Astrocyte (in vitro differentiated cells and primary cell): ENCODE measurements at regions not wholly inside any gene's neighbourhood (a gene's known extent, or its start where the extent isn't known, plus 50 kb on each side); places are given as distances from the start of the nearest gene placed in this dataset.
"Not testable (repeated sequence)": the region's sequence is repeated elsewhere in the genome, so short reads cannot be mapped to it uniquely, and the experiment has no call there.

ENCODE experiments used
- DNase-seq: peaks from one replicate; pipeline ENCODE4 v3.0.0-alpha.2; 2010; ENCODE audit warnings: low read depth
- FAIRE-seq: peaks from 2 replicates; lab custom pipeline; 2011; peaks lifted over from hg19 to GRCh38; lab: Jason Lieb, UNC
- H2AFZ ChIP-seq: 2 replicates; pipeline ENCODE4 v1.6.0; 2012; ENCODE audit warnings: low read depth, low read length, inconsistent platforms
- H3K27ac ChIP-seq: 2 replicates; pipeline ENCODE4 v1.5.1; 2011; ENCODE audit warnings: low read depth, low read length, inconsistent platforms
- H3K27me3 ChIP-seq: 2 replicates; pipeline ENCODE4 v1.6.0; 2011; ENCODE audit warnings: low read length, inconsistent platforms; ENCODE audit not compliant: insufficient read depth
- H3K36me3 ChIP-seq: 2 replicates; pipeline ENCODE4 v1.5.1; 2011; ENCODE audit warnings: low read length, inconsistent platforms; ENCODE audit not compliant: insufficient read depth
- H3K4me1 ChIP-seq: 2 replicates; pipeline ENCODE4 v1.5.1; 2011; ENCODE audit warnings: low read length, inconsistent platforms; ENCODE audit not compliant: insufficient read depth
- H3K4me2 ChIP-seq: 2 replicates; pipeline ENCODE4 v1.6.0; 2012; ENCODE audit warnings: low read length, inconsistent platforms
- H3K4me3 ChIP-seq: 2 replicates; pipeline ENCODE4 v1.5.1; 2011; ENCODE audit warnings: low read depth, mild to moderate bottlenecking, low read length, inconsistent platforms; ENCODE audit not compliant: insufficient read depth
- H3K79me2 ChIP-seq: 2 replicates; pipeline ENCODE4 v1.6.0; 2012; ENCODE audit warnings: mild to moderate bottlenecking, low read length, inconsistent platforms; ENCODE audit not compliant: insufficient read depth
- H3K9ac ChIP-seq: 2 replicates; pipeline ENCODE4 v1.6.0; 2012; ENCODE audit warnings: mild to moderate bottlenecking, low read length, inconsistent platforms
- H3K9me3 ChIP-seq: 2 replicates; pipeline ENCODE4 v1.5.1; 2012; ENCODE audit warnings: low read depth, mild to moderate bottlenecking, low read length, inconsistent platforms; ENCODE audit not compliant: insufficient read depth
- H4K20me1 ChIP-seq: 2 replicates; pipeline ENCODE4 v1.6.0; 2012; ENCODE audit warnings: low read length, inconsistent platforms; ENCODE audit not compliant: insufficient read depth
- H3K27ac Mint-ChIP-seq: one replicate; pipeline ENCODE4 v1.8.0; 2021; ENCODE audit warnings: mild to moderate bottlenecking, mixed read lengths; ENCODE audit not compliant: unreplicated experiment
- H3K27me3 Mint-ChIP-seq: one replicate; pipeline ENCODE4 v1.8.0; 2021; ENCODE audit warnings: low read depth, mixed read lengths; ENCODE audit not compliant: unreplicated experiment
- H3K36me3 Mint-ChIP-seq: one replicate; pipeline ENCODE4 v1.8.0; 2021; ENCODE audit warnings: low read depth, mixed read lengths; ENCODE audit not compliant: unreplicated experiment
- H3K4me1 Mint-ChIP-seq: one replicate; pipeline ENCODE4 v1.8.0; 2021; ENCODE audit warnings: low read depth, mixed read lengths; ENCODE audit not compliant: unreplicated experiment
- H3K4me3 Mint-ChIP-seq: one replicate; pipeline ENCODE4 v1.8.0; 2021; ENCODE audit warnings: mild to moderate bottlenecking, moderate library complexity, mixed read lengths; ENCODE audit not compliant: unreplicated experiment
- H3K9me3 Mint-ChIP-seq: one replicate; pipeline ENCODE4 v1.8.0; 2021; ENCODE audit warnings: mild to moderate bottlenecking, mixed read lengths; ENCODE audit not compliant: unreplicated experiment
- EZH2 ChIP-seq: IDR thresholded peaks from 2 replicates; pipeline ENCODE4 v1.6.1; 2012; ENCODE audit warnings: mild to moderate bottlenecking, low read length, inconsistent platforms; ENCODE audit not compliant: insufficient read depth
- TF ChIP-seq, protein P1 (sequence below): IDR thresholded peaks from 2 replicates; pipeline ENCODE4 v1.5.1; 2011; ENCODE audit warnings: low read depth, mild to moderate bottlenecking, inconsistent platforms, low read length, moderate library complexity; ENCODE audit not compliant: insufficient read depth

DNA sequence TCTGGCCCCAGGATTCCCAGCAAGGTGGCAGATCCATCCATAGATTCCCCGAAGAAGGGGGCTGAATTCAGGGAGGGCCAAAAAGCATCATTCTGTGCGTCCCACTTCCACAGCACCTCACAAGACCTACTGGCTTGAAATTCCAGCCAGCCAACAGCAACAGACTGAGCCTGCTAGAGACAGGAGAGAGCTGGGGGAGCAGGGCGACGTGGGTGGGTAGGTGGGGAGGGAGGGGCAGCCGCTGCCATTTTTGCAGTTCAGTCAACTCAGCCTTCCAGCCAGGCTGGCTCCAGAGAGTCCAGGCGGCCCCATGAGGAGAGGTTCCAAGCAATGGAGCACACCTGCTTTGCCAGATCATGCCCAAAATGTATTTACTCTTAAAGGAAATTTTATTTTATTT, 117.6 kb upstream of the DCAF12L1 start:
- H3K79me2 ChIP-seq: no peaks in the 10 kb centered on the region
- Mint-ChIP-seq H3K4me1 (no peaks in the 10 kb centered on the region), H3K36me3 (no peaks in the 10 kb centered on the region), H3K27ac (no peak overlapping the region), H3K4me3 (no peak overlapping the region), H3K27me3 (no peaks in the 10 kb centered on the region), H3K9me3 (peaks cover 5% of the 10 kb centered on the region)
- H3K9ac ChIP-seq: no peak overlapping the region
- no peaks in the 10 kb centered on the region for H4K20me1 ChIP-seq
- TF ChIP-seq EZH2: no peak
- TF ChIP-seq, protein P1, sequence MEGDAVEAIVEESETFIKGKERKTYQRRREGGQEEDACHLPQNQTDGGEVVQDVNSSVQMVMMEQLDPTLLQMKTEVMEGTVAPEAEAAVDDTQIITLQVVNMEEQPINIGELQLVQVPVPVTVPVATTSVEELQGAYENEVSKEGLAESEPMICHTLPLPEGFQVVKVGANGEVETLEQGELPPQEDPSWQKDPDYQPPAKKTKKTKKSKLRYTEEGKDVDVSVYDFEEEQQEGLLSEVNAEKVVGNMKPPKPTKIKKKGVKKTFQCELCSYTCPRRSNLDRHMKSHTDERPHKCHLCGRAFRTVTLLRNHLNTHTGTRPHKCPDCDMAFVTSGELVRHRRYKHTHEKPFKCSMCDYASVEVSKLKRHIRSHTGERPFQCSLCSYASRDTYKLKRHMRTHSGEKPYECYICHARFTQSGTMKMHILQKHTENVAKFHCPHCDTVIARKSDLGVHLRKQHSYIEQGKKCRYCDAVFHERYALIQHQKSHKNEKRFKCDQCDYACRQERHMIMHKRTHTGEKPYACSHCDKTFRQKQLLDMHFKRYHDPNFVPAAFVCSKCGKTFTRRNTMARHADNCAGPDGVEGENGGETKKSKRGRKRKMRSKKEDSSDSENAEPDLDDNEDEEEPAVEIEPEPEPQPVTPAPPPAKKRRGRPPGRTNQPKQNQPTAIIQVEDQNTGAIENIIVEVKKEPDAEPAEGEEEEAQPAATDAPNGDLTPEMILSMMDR: no peak
- H3K27ac ChIP-seq: no peak overlapping the region
- H3K4me3 ChIP-seq: no peak overlapping the region
- no peaks in the 10 kb centered on the region for H3K27me3 ChIP-seq
- H3K4me1 ChIP-seq: no peaks in the 10 kb centered on the region
- no peak for DNase-seq
- H3K9me3 ChIP-seq: no peaks in the 10 kb centered on the region
- H2AFZ ChIP-seq: no peak overlapping the region
- FAIRE-seq: no peak
- H3K36me3 ChIP-seq: no peaks in the 10 kb centered on the region
- no peak overlapping the region for H3K4me2 ChIP-seq

DNA sequence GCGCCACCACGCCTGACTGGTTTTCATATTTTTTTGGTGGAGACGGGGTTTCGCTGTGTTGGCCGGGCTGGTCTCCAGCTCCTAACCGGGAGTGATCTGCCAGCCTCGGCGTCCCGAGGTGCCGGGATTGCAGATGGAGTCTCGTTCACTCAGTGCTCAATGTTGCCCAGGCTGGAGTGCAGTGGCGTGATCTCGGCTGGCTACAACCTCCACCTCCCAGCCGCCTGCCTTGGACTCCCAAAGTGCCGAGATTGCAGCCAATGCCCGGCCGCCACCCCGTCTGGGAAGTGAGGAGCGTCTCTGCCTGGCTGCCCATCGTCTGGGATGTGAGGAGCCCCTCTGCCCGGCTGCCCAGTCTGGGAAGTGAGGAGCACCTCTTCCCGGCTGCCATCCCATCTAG, 120.8 kb upstream of the DCAF12L1 start:
- DNase-seq: not testable (repeated sequence)

DNA sequence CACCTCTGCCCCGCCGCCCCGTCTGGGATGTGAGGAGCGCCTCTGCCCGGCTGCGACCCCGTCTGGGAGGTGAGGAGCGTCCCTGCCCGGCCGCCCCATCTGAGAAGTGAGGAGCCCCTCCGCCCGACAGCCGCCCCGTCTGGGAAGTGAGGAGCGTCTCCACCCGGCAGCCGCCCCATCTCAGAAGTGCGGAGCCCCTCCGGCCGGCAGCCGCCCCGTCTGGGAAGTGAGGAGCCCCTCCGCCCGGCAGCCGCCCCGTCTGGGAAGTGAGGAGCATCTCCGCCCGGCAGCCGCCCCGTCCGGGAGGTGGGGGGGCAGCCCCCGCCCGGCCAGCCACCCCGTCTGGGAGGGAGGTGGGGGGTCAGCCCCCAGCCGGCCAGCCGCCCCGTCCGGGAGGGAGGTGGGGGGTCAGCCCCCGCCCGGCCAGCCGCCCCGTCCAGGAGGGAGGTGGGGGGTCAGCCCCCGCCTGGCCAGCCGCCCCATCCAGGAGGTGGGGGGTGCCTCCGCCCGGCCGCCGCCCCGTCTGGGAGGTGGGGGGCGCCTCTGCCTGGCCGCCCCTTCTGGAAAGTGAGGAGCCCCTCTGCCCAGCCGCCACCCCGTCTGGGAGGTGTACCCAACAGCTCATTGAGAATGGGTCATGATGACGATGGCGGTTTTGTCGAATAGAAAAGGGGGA, 121.3 kb upstream of the DCAF12L1 start:
- H3K4me1 ChIP-seq, H3K4me3 ChIP-seq, H2AFZ ChIP-seq, H3K27ac Mint-ChIP-seq, H3K4me1 Mint-ChIP-seq, FAIRE-seq, H3K79me2 ChIP-seq, H4K20me1 ChIP-seq, H3K27me3 Mint-ChIP-seq, H3K27me3 ChIP-seq, H3K36me3 ChIP-seq, H3K36me3 Mint-ChIP-seq, H3K27ac ChIP-seq, H3K4me2 ChIP-seq, H3K9me3 ChIP-seq, DNase-seq, H3K4me3 Mint-ChIP-seq, H3K9me3 Mint-ChIP-seq, H3K9ac ChIP-seq: not testable (repeated sequence)

More for the DNA sequence above, 120.8 kb upstream of the DCAF12L1 start:
- not testable (repeated sequence) for H3K4me3 ChIP-seq, H3K9me3 ChIP-seq, H2AFZ ChIP-seq, H3K27ac ChIP-seq, H3K27ac Mint-ChIP-seq, H4K20me1 ChIP-seq, H3K27me3 ChIP-seq, H3K4me1 Mint-ChIP-seq, H3K9ac ChIP-seq, H3K36me3 ChIP-seq, H3K36me3 Mint-ChIP-seq, H3K79me2 ChIP-seq, H3K9me3 Mint-ChIP-seq, H3K27me3 Mint-ChIP-seq, FAIRE-seq, H3K4me2 ChIP-seq, H3K4me3 Mint-ChIP-seq, H3K4me1 ChIP-seq
